Astrocyte (in vitro differentiated cells and primary cell): ENCODE measurements at regions not wholly inside any gene's neighbourhood (a gene's known extent, or its start where the extent isn't known, plus 50 kb on each side); places are given as distances from the start of the nearest gene placed in this dataset.

ENCODE experiments used
- EZH2 ChIP-seq: IDR thresholded peaks from 2 replicates; pipeline ENCODE4 v1.6.1; 2012; ENCODE audit warnings: mild to moderate bottlenecking, low read length, inconsistent platforms; ENCODE audit not compliant: insufficient read depth
- TF ChIP-seq, protein P1 (sequence below): IDR thresholded peaks from 2 replicates; pipeline ENCODE4 v1.5.1; 2011; ENCODE audit warnings: low read depth, mild to moderate bottlenecking, inconsistent platforms, low read length, moderate library complexity; ENCODE audit not compliant: insufficient read depth

DNA sequence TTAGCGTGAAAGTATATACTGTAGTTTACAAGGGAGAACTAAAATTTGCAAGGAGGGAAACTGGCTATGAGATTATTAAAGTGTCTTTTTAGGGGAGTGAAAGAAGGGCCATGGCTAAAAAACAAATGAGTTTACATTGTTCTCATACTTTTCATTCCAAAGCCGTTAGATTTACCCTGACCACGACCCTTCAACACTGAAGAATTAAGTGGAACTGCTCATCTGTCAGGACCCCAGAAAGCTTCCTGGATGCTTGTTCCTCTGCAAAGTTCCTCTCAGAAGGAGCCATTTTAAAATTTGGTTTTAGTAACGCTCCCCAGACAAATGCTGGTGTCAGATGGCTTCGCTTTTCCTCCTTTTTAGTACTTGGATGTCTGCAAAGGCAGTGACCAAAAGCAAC lies 82.7 kb upstream of the ZBTB18 start:
- TF ChIP-seq, protein P1, sequence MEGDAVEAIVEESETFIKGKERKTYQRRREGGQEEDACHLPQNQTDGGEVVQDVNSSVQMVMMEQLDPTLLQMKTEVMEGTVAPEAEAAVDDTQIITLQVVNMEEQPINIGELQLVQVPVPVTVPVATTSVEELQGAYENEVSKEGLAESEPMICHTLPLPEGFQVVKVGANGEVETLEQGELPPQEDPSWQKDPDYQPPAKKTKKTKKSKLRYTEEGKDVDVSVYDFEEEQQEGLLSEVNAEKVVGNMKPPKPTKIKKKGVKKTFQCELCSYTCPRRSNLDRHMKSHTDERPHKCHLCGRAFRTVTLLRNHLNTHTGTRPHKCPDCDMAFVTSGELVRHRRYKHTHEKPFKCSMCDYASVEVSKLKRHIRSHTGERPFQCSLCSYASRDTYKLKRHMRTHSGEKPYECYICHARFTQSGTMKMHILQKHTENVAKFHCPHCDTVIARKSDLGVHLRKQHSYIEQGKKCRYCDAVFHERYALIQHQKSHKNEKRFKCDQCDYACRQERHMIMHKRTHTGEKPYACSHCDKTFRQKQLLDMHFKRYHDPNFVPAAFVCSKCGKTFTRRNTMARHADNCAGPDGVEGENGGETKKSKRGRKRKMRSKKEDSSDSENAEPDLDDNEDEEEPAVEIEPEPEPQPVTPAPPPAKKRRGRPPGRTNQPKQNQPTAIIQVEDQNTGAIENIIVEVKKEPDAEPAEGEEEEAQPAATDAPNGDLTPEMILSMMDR: no peak
- TF ChIP-seq EZH2: no peak
